Natural killer cell treated with Interleukin-12 subunit alpha and Interleukin-12 subunit beta and Interleukin-15 and Interleukin-18, amount 100 ng/mL, for 72 hours (primary cell): ENCODE measurements at regions not wholly inside any gene's neighbourhood (a gene's known extent, or its start where the extent isn't known, plus 50 kb on each side); places are given as distances from the start of the nearest gene placed in this dataset.
A peak's percentile ranks its signal among the peaks of the same experiment; 100 is the strongest.
"Not testable (repeated sequence)": the region's sequence is repeated elsewhere in the genome, so short reads cannot be mapped to it uniquely, and the experiment has no call there.

ENCODE experiments used
- ATAC-seq, 2 donors: fragments of 150-1000 bp; cut with Tn5 transposase in 1 of 2; sonication (Bioruptor Pico), chemical (Tn5 transposase) in 1 of 2; 2 replicates each; pipeline ENCODE4 v1.10.0; 2021
- DNase-seq: peaks from one replicate; pipeline ENCODE4 v3.0.0; 2022; ENCODE audit warnings: low spot score
- H3K27ac Mint-ChIP-seq, 2 donors: 1 replicate in 1 of 2; 2 replicates in 1 of 2; pipeline ENCODE4 v1.8.0; 2022; ENCODE audit warnings: mixed read lengths in 2 of 2, mild to moderate bottlenecking in 1 of 2, moderate library complexity in 1 of 2
- H3K27me3 Mint-ChIP-seq, 2 donors: 1 replicate in 1 of 2; 2 replicates in 1 of 2; pipeline ENCODE4 v1.8.0; 2022; ENCODE audit warnings: mixed read lengths in 2 of 2
- H3K36me3 Mint-ChIP-seq: one replicate; pipeline ENCODE4 v1.8.0; 2022; ENCODE audit warnings: mixed read lengths
- H3K4me1 Mint-ChIP-seq, 2 donors: 1 replicate in 1 of 2; 2 replicates in 1 of 2; pipeline ENCODE4 v1.8.0; 2022; ENCODE audit warnings: low read depth in 2 of 2, mixed read lengths in 2 of 2, mild to moderate bottlenecking in 1 of 2
- H3K4me3 Mint-ChIP-seq: one replicate; pipeline ENCODE4 v1.8.0; 2022; ENCODE audit warnings: mixed read lengths
- H3K9me3 Mint-ChIP-seq: 2 replicates; pipeline ENCODE4 v1.8.0; 2022; ENCODE audit warnings: mixed read lengths

GRCh38 chr5:10118150-10118549 is 131.5 kb downstream of the ATPSCKMT start:
- H3K27me3 Mint-ChIP-seq = peaks cover 0 to 3% of the 10 kb centered on the region in 2 donors

GRCh38 chr5:10116594-10116993 is 133.1 kb downstream of the ATPSCKMT start:
- Mint-ChIP-seq H3K36me3 (no peaks in the 10 kb centered on the region), H3K4me3 (no peak overlapping the region), H3K9me3 (no peaks in the 10 kb centered on the region), H3K4me1 (no peaks in the 10 kb centered on the region), H3K27ac (no peak overlapping the region), H3K27me3 (peaks cover 0 to 3% of the 10 kb centered on the region in 2 donors)
- ATAC-seq (peak in 1 of 2 donors; percentile 56), DNase-seq (no peak)

More at GRCh38 chr5:10118150-10118549, 131.5 kb downstream of the ATPSCKMT start:
- Mint-ChIP-seq H3K4me1 (no peaks in the 10 kb centered on the region), H3K36me3 (no peaks in the 10 kb centered on the region), H3K4me3 (no peak overlapping the region), H3K9me3 (no peaks in the 10 kb centered on the region), H3K27ac (no peak overlapping the region)
- ATAC-seq = no peak
- DNase-seq = no peak

GRCh38 chr5:10115669-10116068 is 134.0 kb downstream of the ATPSCKMT start:
- no peak overlapping the region for H3K27ac Mint-ChIP-seq
- H3K9me3 Mint-ChIP-seq = no peaks in the 10 kb centered on the region
- H3K4me3 Mint-ChIP-seq = no peak overlapping the region
- ATAC-seq (no peak), DNase-seq (no peak)
- no peaks in the 10 kb centered on the region for H3K36me3 Mint-ChIP-seq
- peaks cover 0 to 3% of the 10 kb centered on the region in 2 donors for H3K27me3 Mint-ChIP-seq
- no peaks in the 10 kb centered on the region for H3K4me1 Mint-ChIP-seq

- Mint-ChIP-seq H3K4me3 (no peak overlapping the region), H3K27me3 (no peaks in the 10 kb centered on the region), H3K9me3 (peaks cover 3% of the 10 kb centered on the region), H3K27ac (no peak overlapping the region), H3K36me3 (no peaks in the 10 kb centered on the region), H3K4me1 (no peaks in the 10 kb centered on the region)
- ATAC-seq = no peak
- DNase-seq = no peak
Observed at GRCh38 chr5:10111571-10111970, 138.1 kb downstream of the ATPSCKMT start.

GRCh38 chr5:10110228-10110627 is 139.5 kb downstream of the ATPSCKMT start:
- peaks cover 5% of the 10 kb centered on the region for H3K9me3 Mint-ChIP-seq
- no peaks in the 10 kb centered on the region for H3K36me3 Mint-ChIP-seq
- no peaks in the 10 kb centered on the region for H3K27me3 Mint-ChIP-seq
- H3K4me1 Mint-ChIP-seq = no peaks in the 10 kb centered on the region
- H3K27ac Mint-ChIP-seq = no peak overlapping the region
- no peak for DNase-seq
- no peak for ATAC-seq
- H3K4me3 Mint-ChIP-seq = no peak overlapping the region

- H3K4me3 Mint-ChIP-seq = no peak overlapping the region
- H3K9me3 Mint-ChIP-seq = peaks cover 5% of the 10 kb centered on the region
- DNase-seq (no peak), ATAC-seq (no peak)
- no peaks in the 10 kb centered on the region for H3K36me3 Mint-ChIP-seq
- H3K4me1 Mint-ChIP-seq = no peaks in the 10 kb centered on the region
- no peaks in the 10 kb centered on the region for H3K27me3 Mint-ChIP-seq
- no peak overlapping the region for H3K27ac Mint-ChIP-seq
Observed at GRCh38 chr5:10109299-10109698, 140.4 kb downstream of the ATPSCKMT start.

- DNase-seq = no peak
- Mint-ChIP-seq H3K4me1 (no peaks in the 10 kb centered on the region), H3K4me3 (no peak overlapping the region), H3K27ac (no peak overlapping the region), H3K9me3 (peaks cover 5% of the 10 kb centered on the region), H3K36me3 (no peaks in the 10 kb centered on the region), H3K27me3 (no peaks in the 10 kb centered on the region)
- no peak for ATAC-seq
Observed at GRCh38 chr5:10106806-10107205, 142.9 kb downstream of the ATPSCKMT start.

- H3K4me3 Mint-ChIP-seq = no peak overlapping the region
- ATAC-seq (no peak), DNase-seq (no peak)
- H3K9me3 Mint-ChIP-seq = peaks cover 5% of the 10 kb centered on the region
- no peaks in the 10 kb centered on the region for H3K4me1 Mint-ChIP-seq
- H3K36me3 Mint-ChIP-seq = no peaks in the 10 kb centered on the region
- H3K27me3 Mint-ChIP-seq = no peaks in the 10 kb centered on the region
- H3K27ac Mint-ChIP-seq = no peak overlapping the region
Observed at GRCh38 chr5:10106285-10106684, 143.4 kb downstream of the ATPSCKMT start.

GRCh38 chr5:10102706-10103497 is 146.8 kb downstream of the ATPSCKMT start:
- no peaks in the 10 kb centered on the region for H3K4me1 Mint-ChIP-seq
- H3K27ac Mint-ChIP-seq = no peak overlapping the region
- DNase-seq (no peak), ATAC-seq (no peak)
- peaks cover 4% of the 10 kb centered on the region for H3K36me3 Mint-ChIP-seq
- peaks cover 13% of the 10 kb centered on the region for H3K9me3 Mint-ChIP-seq
- no peaks in the 10 kb centered on the region for H3K27me3 Mint-ChIP-seq
- H3K4me3 Mint-ChIP-seq = no peak overlapping the region

GRCh38 chr5:10102235-10102634 is 147.5 kb downstream of the ATPSCKMT start:
- H3K27ac Mint-ChIP-seq, ATAC-seq, H3K4me1 Mint-ChIP-seq, H3K27me3 Mint-ChIP-seq, H3K4me3 Mint-ChIP-seq, H3K36me3 Mint-ChIP-seq, DNase-seq: not testable (repeated sequence)
- peaks cover 10% of the 10 kb centered on the region for H3K9me3 Mint-ChIP-seq

GRCh38 chr5:10099548-10099947 is 150.1 kb downstream of the ATPSCKMT start:
- Mint-ChIP-seq H3K9me3 (peaks cover 17% of the 10 kb centered on the region), H3K27ac (no peak overlapping the region), H3K27me3 (no peaks in the 10 kb centered on the region), H3K4me1 (no peaks in the 10 kb centered on the region), H3K4me3 (no peak overlapping the region), H3K36me3 (peaks cover 4% of the 10 kb centered on the region)
- DNase-seq = no peak
- no peak for ATAC-seq

- no peaks in the 10 kb centered on the region for H3K4me1 Mint-ChIP-seq
- no peaks in the 10 kb centered on the region for H3K36me3 Mint-ChIP-seq
- DNase-seq (no peak), ATAC-seq (no peak)
- H3K27ac Mint-ChIP-seq = no peak overlapping the region
- H3K9me3 Mint-ChIP-seq = peaks cover 22% of the 10 kb centered on the region
- H3K27me3 Mint-ChIP-seq = no peaks in the 10 kb centered on the region
- H3K4me3 Mint-ChIP-seq = no peak overlapping the region
Observed at GRCh38 chr5:10091701-10092100, 158.0 kb downstream of the ATPSCKMT start.

- Mint-ChIP-seq H3K4me3 (no peak overlapping the region), H3K27me3 (no peaks in the 10 kb centered on the region), H3K9me3 (peaks cover 16% of the 10 kb centered on the region), H3K4me1 (no peaks in the 10 kb centered on the region), H3K36me3 (no peaks in the 10 kb centered on the region), H3K27ac (no peak overlapping the region)
- DNase-seq = no peak
- ATAC-seq = no peak
Observed at GRCh38 chr5:10090074-10090473, 159.6 kb downstream of the ATPSCKMT start.

GRCh38 chr5:10085185-10085584 is 164.5 kb downstream of the ATPSCKMT start:
- ATAC-seq (no peak), DNase-seq (no peak)
- no peak overlapping the region for H3K4me3 Mint-ChIP-seq
- no peaks in the 10 kb centered on the region for H3K36me3 Mint-ChIP-seq
- H3K4me1 Mint-ChIP-seq = no peaks in the 10 kb centered on the region
- H3K27ac Mint-ChIP-seq = no peak overlapping the region
- H3K9me3 Mint-ChIP-seq = peaks cover 12% of the 10 kb centered on the region
- H3K27me3 Mint-ChIP-seq = no peaks in the 10 kb centered on the region

GRCh38 chr5:10081584-10081983 is 168.1 kb downstream of the ATPSCKMT start:
- ATAC-seq = no peak
- H3K27me3 Mint-ChIP-seq = no peaks in the 10 kb centered on the region
- H3K36me3 Mint-ChIP-seq = no peaks in the 10 kb centered on the region
- no peak overlapping the region for H3K4me3 Mint-ChIP-seq
- no peak for DNase-seq
- peaks cover 5% of the 10 kb centered on the region for H3K9me3 Mint-ChIP-seq
- H3K27ac Mint-ChIP-seq = no peak overlapping the region
- no peaks in the 10 kb centered on the region for H3K4me1 Mint-ChIP-seq
